H1 (cell line): ENCODE measurements at regions not wholly inside any gene's neighbourhood (a gene's known extent, or its start where the extent isn't known, plus 50 kb on each side); places are given as distances from the start of the nearest gene placed in this dataset.

Experiments
- CTCF ChIA-PET: fragments of 300-600 bp; sonication (Branson Sonifier 250); formaldehyde crosslinking; loops from one replicate; lab custom pipeline; 2021; ENCODE audit not compliant: partially characterized antibody; lab: Charles Lee
- POLR2A ChIA-PET: fragments of 300-600 bp; sonication (Branson Sonifier 250); formaldehyde crosslinking; loops from one replicate; lab custom pipeline; 2021; ENCODE audit warnings: inconsistent platforms; ENCODE audit not compliant: partially characterized antibody; lab: Charles Lee
- DNase-seq, 2 experiments: peaks; one replicate each; pipeline versions ENCODE4 v3.0.0 to v3.0.0-alpha.2; 2010 to 2022; ENCODE audit warnings: low spot score in 2 of 2, low read depth in 1 of 2, mixed read lengths in 1 of 2
- FAIRE-seq: peaks from 2 replicates; lab custom pipeline; 2011; peaks lifted over from hg19 to GRCh38; lab: Jason Lieb, UNC
- H2AFZ ChIP-seq: 2 replicates; pipeline ENCODE4 v1.8.1; 2012; ENCODE audit warnings: low read length, inconsistent platforms
- H2AK5ac ChIP-seq: 2 replicates; pipeline ENCODE4 v1.6.1; 2013; ENCODE audit warnings: low read depth, low read length
- H2BK120ac ChIP-seq: replicated peaks from 2 replicates; pipeline ENCODE3; 2013; ENCODE audit warnings: low read depth, low read length, inconsistent platforms
- H2BK12ac ChIP-seq: 2 replicates; pipeline ENCODE4 v1.6.1; 2013; ENCODE audit warnings: low read depth, low read length
- H2BK15ac ChIP-seq: 2 replicates; pipeline ENCODE4 v1.6.1; 2013; ENCODE audit warnings: low read length
- H2BK20ac ChIP-seq: 2 replicates; pipeline ENCODE4 v1.6.1; 2013; ENCODE audit warnings: low read length
- H2BK5ac ChIP-seq: 2 replicates; pipeline ENCODE4 v1.6.1; 2013; ENCODE audit warnings: low read depth, low read length
- H3K14ac ChIP-seq: 2 replicates; pipeline ENCODE4 v1.6.1; 2013; ENCODE audit warnings: inconsistent platforms; ENCODE audit not compliant: insufficient read length
- H3K18ac ChIP-seq: 2 replicates; pipeline ENCODE4 v1.6.1; 2013; ENCODE audit warnings: low read length; ENCODE audit errors: extremely low read depth
- H3K23ac ChIP-seq: 2 replicates; pipeline ENCODE4 v1.6.1; 2013; ENCODE audit warnings: inconsistent platforms; ENCODE audit not compliant: insufficient read length
- H3K23me2 ChIP-seq: 2 replicates; pipeline ENCODE4 v1.6.1; 2013; ENCODE audit warnings: low read depth, low read length
- H3K27ac ChIP-seq: 2 replicates; pipeline ENCODE4 v1.6.1; 2011; ENCODE audit warnings: low read depth, low read length, inconsistent platforms
- H3K27me3 ChIP-seq, 4 experiments: replicated peaks in 1 of 4; 1 replicate in 1 of 4; 2 replicates in 3 of 4; pipeline versions ENCODE4 v1.6.1 to v1.8.1; 2011 to 2013; ENCODE audit warnings: low read length in 3 of 4, mild to moderate bottlenecking in 3 of 4, inconsistent platforms in 2 of 4, mixed read lengths in 2 of 4, moderate library complexity in 1 of 4; ENCODE audit not compliant: control insufficient read depth in 3 of 4, insufficient read depth in 3 of 4; ENCODE audit errors: extremely low read depth in 1 of 4
- H3K36me3 ChIP-seq, 4 experiments: 2 replicates each; pipeline versions ENCODE4 v1.6.1 to v1.8.1; 2011 to 2013; ENCODE audit warnings: mild to moderate bottlenecking in 4 of 4, low read length in 3 of 4, moderate library complexity in 2 of 4, control low read depth in 1 of 4, inconsistent platforms in 1 of 4; ENCODE audit not compliant: insufficient read depth in 4 of 4, control insufficient read depth in 2 of 4
- H3K4ac ChIP-seq: replicated peaks from 2 replicates; pipeline ENCODE3; 2013; ENCODE audit warnings: low read length, low read depth, mixed read lengths, inconsistent platforms; ENCODE audit not compliant: insufficient read length
- H3K4me1 ChIP-seq, 4 experiments: replicated peaks in 1 of 4; 1 replicate in 1 of 4; 2 replicates in 3 of 4; pipeline versions ENCODE4 v1.6.1 to v1.8.1; 2011 to 2013; ENCODE audit warnings: low read length in 3 of 4, inconsistent platforms in 2 of 4, mixed read lengths in 1 of 4; ENCODE audit not compliant: insufficient read depth in 4 of 4, control insufficient read depth in 3 of 4
- H3K4me2 ChIP-seq, 2 experiments: 2 replicates each; pipeline versions ENCODE4 v1.6.1 to v1.8.1; 2011 to 2013; ENCODE audit warnings: low read depth in 2 of 2, low read length in 2 of 2, control low read depth in 1 of 2, inconsistent platforms in 1 of 2, mild to moderate bottlenecking in 1 of 2; ENCODE audit not compliant: insufficient read depth in 1 of 2
- H3K4me3 ChIP-seq, 4 experiments: fragments of 200-600, 300-600 bp in 1 of 4; sonication (generic), shearing (Covaris generic), sonication (Bioruptor Twin) in 1 of 4; 2 replicates each; pipeline versions ENCODE4 v1.5.1 to v1.8.1; 2011 to 2016; ENCODE audit warnings: low read length in 4 of 4, low read depth in 3 of 4, control low read depth in 2 of 4, inconsistent platforms in 2 of 4, mild to moderate bottlenecking in 2 of 4, mixed read lengths in 1 of 4, moderate library complexity in 1 of 4; ENCODE audit not compliant: insufficient read depth in 2 of 4; ENCODE audit errors: extremely low read depth in 1 of 4
- H3K56ac ChIP-seq: replicated peaks from 2 replicates; pipeline ENCODE3; 2013; ENCODE audit warnings: low read depth, mild to moderate bottlenecking, mixed read lengths, low read length, inconsistent platforms; ENCODE audit not compliant: insufficient read length
- H3K79me1 ChIP-seq: 2 replicates; pipeline ENCODE4 v1.6.1; 2013; ENCODE audit warnings: low read depth, low read length, control low read depth
- H3K79me2 ChIP-seq, 2 experiments: 2 replicates each; pipeline versions ENCODE4 v1.6.1 to v1.8.1; 2012 to 2013; ENCODE audit warnings: low read length in 2 of 2, mild to moderate bottlenecking in 2 of 2, inconsistent platforms in 1 of 2; ENCODE audit not compliant: insufficient read depth in 2 of 2, control insufficient read depth in 1 of 2
- H3K9ac ChIP-seq, 4 experiments: replicated peaks in 1 of 4; 1 replicate in 1 of 4; 2 replicates in 3 of 4; pipeline versions ENCODE4 v1.6.1 to v1.8.1; 2011 to 2013; ENCODE audit warnings: low read depth in 3 of 4, low read length in 3 of 4, control low read depth in 2 of 4, mild to moderate bottlenecking in 2 of 4, moderate library complexity in 2 of 4, inconsistent platforms in 1 of 4; ENCODE audit errors: extremely low read depth in 1 of 4
- H3K9me3 ChIP-seq, 2 experiments: 2 replicates each; pipeline versions ENCODE4 v1.6.1 to v1.8.1; 2012 to 2013; ENCODE audit warnings: mild to moderate bottlenecking in 2 of 2, moderate library complexity in 2 of 2, control low read depth in 1 of 2, inconsistent platforms in 1 of 2, low read depth in 1 of 2, low read length in 1 of 2, mixed read lengths in 1 of 2; ENCODE audit not compliant: insufficient read depth in 2 of 2
- H4K20me1 ChIP-seq, 2 experiments: replicated peaks in 1 of 2; 2 replicates each; pipeline versions ENCODE3 to v1.8.1; 2011 to 2013; ENCODE audit warnings: inconsistent platforms in 2 of 2, low read length in 2 of 2, mild to moderate bottlenecking in 1 of 2; ENCODE audit not compliant: insufficient read depth in 2 of 2, control insufficient read depth in 1 of 2
- H4K5ac ChIP-seq: 2 replicates; pipeline ENCODE4 v1.6.1; 2013; ENCODE audit warnings: low read length, low read depth, mixed read lengths, inconsistent platforms; ENCODE audit not compliant: insufficient read length
- H4K8ac ChIP-seq: 2 replicates; pipeline ENCODE4 v1.8.0; 2013; ENCODE audit warnings: mild to moderate bottlenecking, moderate library complexity, low read length, inconsistent platforms; ENCODE audit not compliant: insufficient read depth; ENCODE audit errors: extremely low read depth
- H4K91ac ChIP-seq: replicated peaks from 2 replicates; pipeline ENCODE3; 2013; ENCODE audit warnings: low read length, mixed read lengths, inconsistent platforms; ENCODE audit not compliant: insufficient read length
- ASH2L ChIP-seq: fragments of 200-600, 300-600 bp; sonication (generic); IDR thresholded peaks from one replicate; pipeline ENCODE4 v1.7.1; 2017; ENCODE audit warnings: low read length
- BCL11A ChIP-seq, 2 experiments: IDR thresholded peaks; one replicate each; pipeline ENCODE4 v1.6.1; 2011; ENCODE audit warnings: low read depth in 2 of 2, low read length in 2 of 2, mild to moderate bottlenecking in 2 of 2
- CREB1 ChIP-seq: IDR thresholded peaks from 2 replicates; pipeline ENCODE4 v1.6.1; 2012; ENCODE audit warnings: inconsistent platforms
- GTF2F1 ChIP-seq: IDR thresholded peaks from 2 replicates; pipeline ENCODE4 v1.6.1; 2012; ENCODE audit warnings: low read depth, low read length, improper control_type of control experiment, borderline replicate concordance
- KDM1A ChIP-seq: fragments of 200-600, 300-600 bp; sonication (generic); IDR thresholded peaks from 2 replicates; pipeline ENCODE4 v1.7.1; 2016; ENCODE audit warnings: mild to moderate bottlenecking, low read length, borderline replicate concordance
- SP1 ChIP-seq: IDR thresholded peaks from 2 replicates; pipeline ENCODE4 v1.6.1; 2011; ENCODE audit warnings: low read depth, low read length
- SUZ12 ChIP-seq: fragments of 200-600 bp; sonication (generic); IDR thresholded peaks from 2 replicates; pipeline ENCODE4 v1.6.1; 2012; ENCODE audit warnings: mild to moderate bottlenecking, inconsistent platforms, low read length, moderate library complexity, mixed read lengths
- YY1 ChIP-seq: IDR thresholded peaks from 2 replicates; pipeline ENCODE4 v1.6.1; 2011; ENCODE audit warnings: low read depth, mild to moderate bottlenecking, low read length
- WGBS, 2 experiments: shearing (Covaris generic) in 1 of 2; methylation state at CpG; one replicate each; pipeline versions ENCODE4 v1.1.6 to v1.1.7; 2013 to 2015; ENCODE audit warnings: low lambda C conversion rate in 2 of 2, mixed read lengths in 2 of 2, inconsistent platforms in 1 of 2, low coverage in 1 of 2, missing lambda C conversion rate in 1 of 2; ENCODE audit not compliant: insufficient replicate concordance in 2 of 2, insufficient coverage in 1 of 2, insufficient read length in 1 of 2; ENCODE audit errors: extremely low coverage in 1 of 2, missing lambda C conversion rate in 1 of 2; 5-methylcytosine and 5-hydroxymethylcytosine counted together
- TF ChIP-seq, protein P1 (sequence below): IDR thresholded peaks from 2 replicates; pipeline ENCODE4 v1.6.1; 2012; ENCODE audit warnings: inconsistent platforms

DNA sequence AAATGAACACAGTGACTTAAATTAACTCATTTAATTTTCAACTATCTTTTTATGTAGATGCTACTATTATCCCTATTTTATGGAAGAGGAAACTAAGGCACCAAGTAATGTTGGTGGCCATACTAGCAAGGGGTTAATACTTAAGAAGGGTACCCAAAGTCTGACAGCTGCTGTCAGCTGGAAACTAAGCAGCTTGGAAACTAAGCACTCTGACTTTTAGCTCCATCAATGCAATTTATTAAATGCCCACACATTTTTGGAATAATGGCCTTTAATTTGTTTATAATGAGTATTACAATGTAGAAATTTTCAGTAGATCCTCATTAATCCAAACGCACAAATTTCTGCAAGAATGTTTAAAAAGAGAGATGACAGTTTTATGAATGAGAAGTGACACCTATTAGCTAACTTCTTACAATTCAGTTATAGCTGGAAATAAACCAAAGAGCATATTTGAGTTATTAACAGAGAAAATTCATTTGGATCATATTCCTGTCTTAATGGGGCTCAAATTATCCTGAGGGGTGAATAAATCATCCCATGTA is 483.1 kb upstream of the MBL2 start:
- Histone ChIP-seq H4K91ac (no peak overlapping the region), H2BK12ac (no peak overlapping the region), H2BK15ac (no peak overlapping the region), H3K79me1 (no peaks in the 10 kb centered on the region), H4K8ac (no peak overlapping the region), H3K4me1 (peaks cover 0 to 7% (median 2%) of the 10 kb centered on the region in 4 experiments; a peak in 2 of 7 replicates), H2BK20ac (no peak overlapping the region), H3K18ac (no peak overlapping the region), H3K4me2 (no peak overlapping the region), H3K9ac (no peak overlapping the region), H3K23me2 (no peaks in the 10 kb centered on the region), H2AFZ (no peak overlapping the region), H3K56ac (no peak overlapping the region), H3K36me3 (peaks cover 0 to 17% (median 7%) of the 10 kb centered on the region in 4 experiments; a peak in 4 of 8 replicates), H2AK5ac (no peak overlapping the region), H4K5ac (no peak overlapping the region), H3K23ac (no peak overlapping the region), H2BK120ac (no peak overlapping the region), H3K27me3 (no peaks in the 10 kb centered on the region), H3K4me3 (no peak overlapping the region), H3K27ac (no peak overlapping the region), H4K20me1 (no peaks in the 10 kb centered on the region), H3K79me2 (no peaks in the 10 kb centered on the region), H3K14ac (no peak overlapping the region), H3K9me3 (peaks cover 23 to 25% of the 10 kb centered on the region in 2 experiments), H3K4ac (no peak overlapping the region)
- FAIRE-seq (no peak), DNase-seq (no peak)
- 79% methylated on average over 1 of the region's 1 CpG; no CpG with 5 or more reads in 1 of the 2 experiments for WGBS, 2 experiments
- ChIA-PET POLR2A (no interaction called here), CTCF (no interaction called here)
- TF ChIP-seq, protein P1, sequence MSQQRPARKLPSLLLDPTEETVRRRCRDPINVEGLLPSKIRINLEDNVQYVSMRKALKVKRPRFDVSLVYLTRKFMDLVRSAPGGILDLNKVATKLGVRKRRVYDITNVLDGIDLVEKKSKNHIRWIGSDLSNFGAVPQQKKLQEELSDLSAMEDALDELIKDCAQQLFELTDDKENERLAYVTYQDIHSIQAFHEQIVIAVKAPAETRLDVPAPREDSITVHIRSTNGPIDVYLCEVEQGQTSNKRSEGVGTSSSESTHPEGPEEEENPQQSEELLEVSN, result no peak
- no peak for TF ChIP-seq SUZ12
- TF ChIP-seq CREB1, result no peak
- no peak for TF ChIP-seq BCL11A (IDR thresholded peaks at IDR 0.05; ENCODE audit: low read depth in 2 of 2, low read length in 2 of 2)
- no peak for TF ChIP-seq ASH2L
- TF ChIP-seq SP1, result no peak
- no peak for TF ChIP-seq GTF2F1
- no peak for TF ChIP-seq KDM1A
- TF ChIP-seq YY1, result no peak
- TF ChIP-seq, all 59 proteins: peak for 0
- no peak overlapping the region for H2BK5ac ChIP-seq
